ENCODE measurements at regions not wholly inside any gene's neighbourhood (a gene's known extent, or its start where the extent isn't known, plus 50 kb on each side); places are given as distances from the start of the nearest gene placed in this dataset.

- Histone ChIP-seq H3K27ac (no peak overlapping the region), H3K4me3 (no peak overlapping the region), H3K27me3 (no peaks in the 10 kb centered on the region), H3K9me3 (no peaks in the 10 kb centered on the region), H3K4me1 (peaks cover 0 to 20% (median 8%) of the 10 kb centered on the region in 4 donors), H3K36me3 (no peaks in the 10 kb centered on the region)
- no peak for DNase-seq
- no peak for TF ChIP-seq CTCF (IDR thresholded peaks at IDR 0.05)
- intact Hi-C loops (cut with DNase I; ENCODE audit: low total_unique reads): no loop called here
Measured at GRCh38 chr12:76256321-76256720, 91.9 kb downstream of the BBS10 start.

GRCh38 chr12:76255692-76256091, 92.5 kb downstream of the BBS10 start:
- intact Hi-C loops (cut with DNase I; ENCODE audit: low total_unique reads): no loop called here
- H3K4me1 ChIP-seq: peaks cover 0 to 19% (median 7%) of the 10 kb centered on the region in 4 donors
- no peaks in the 10 kb centered on the region for H3K36me3 ChIP-seq
- H3K27ac ChIP-seq: no peak overlapping the region
- no peak for DNase-seq
- TF ChIP-seq CTCF (IDR thresholded peaks at IDR 0.05): no peak
- no peak overlapping the region for H3K4me3 ChIP-seq
- H3K9me3 ChIP-seq: no peaks in the 10 kb centered on the region
- no peaks in the 10 kb centered on the region for H3K27me3 ChIP-seq

GRCh38 chr12:76255281-76255680, 92.9 kb downstream of the BBS10 start:
- intact Hi-C loops (cut with DNase I; ENCODE audit: low total_unique reads): no loop called here
- Histone ChIP-seq H3K27me3 (no peaks in the 10 kb centered on the region), H3K36me3 (no peaks in the 10 kb centered on the region), H3K4me1 (peaks cover 0 to 14% (median 5%) of the 10 kb centered on the region in 4 donors), H3K27ac (no peak overlapping the region), H3K4me3 (no peak overlapping the region), H3K9me3 (no peaks in the 10 kb centered on the region)
- no peak for TF ChIP-seq CTCF (IDR thresholded peaks at IDR 0.05)
- DNase-seq: no peak

- Histone ChIP-seq H3K9me3 (no peaks in the 10 kb centered on the region), H3K27me3 (no peaks in the 10 kb centered on the region), H3K27ac (no peak overlapping the region), H3K36me3 (no peaks in the 10 kb centered on the region), H3K4me3 (no peak overlapping the region), H3K4me1 (no peaks in the 10 kb centered on the region)
- no peak for TF ChIP-seq CTCF (IDR thresholded peaks at IDR 0.05)
- DNase-seq: no peak
- intact Hi-C loops (cut with DNase I; ENCODE audit: low total_unique reads): no loop called here
Measured at GRCh38 chr12:76252031-76252430, 96.2 kb downstream of the BBS10 start.

- Histone ChIP-seq H3K27ac (no peak overlapping the region), H3K9me3 (no peaks in the 10 kb centered on the region), H3K4me1 (no peaks in the 10 kb centered on the region), H3K4me3 (no peak overlapping the region), H3K27me3 (no peaks in the 10 kb centered on the region), H3K36me3 (no peaks in the 10 kb centered on the region)
- no peak for TF ChIP-seq CTCF (IDR thresholded peaks at IDR 0.05)
- DNase-seq: no peak
- intact Hi-C loops (cut with DNase I; ENCODE audit: low total_unique reads): no loop called here
Measured at GRCh38 chr12:76250256-76250655, 98.0 kb downstream of the BBS10 start.

GRCh38 chr12:76249501-76249900, 98.7 kb downstream of the BBS10 start:
- intact Hi-C loops (cut with DNase I; ENCODE audit: low total_unique reads): no loop called here
- no peak for DNase-seq
- Histone ChIP-seq H3K36me3 (no peaks in the 10 kb centered on the region), H3K4me1 (no peaks in the 10 kb centered on the region), H3K4me3 (no peak overlapping the region), H3K27ac (no peak overlapping the region), H3K27me3 (no peaks in the 10 kb centered on the region), H3K9me3 (no peaks in the 10 kb centered on the region)
- no peak for TF ChIP-seq CTCF (IDR thresholded peaks at IDR 0.05)

Data from tibial artery (tissue), 4 donors.